AG04449 (cell line): ENCODE measurements at regions not wholly inside any gene's neighbourhood (a gene's known extent, or its start where the extent isn't known, plus 50 kb on each side); places are given as distances from the start of the nearest gene placed in this dataset.

Experiments
- CTCF ChIA-PET: fragments of 350-600 bp; formaldehyde crosslinking; extraction: SDS; loops from one replicate; lab custom pipeline; 2021; ENCODE audit warnings: antibody characterized with exemption; lab: Yijun Ruan, JAX
- POLR2A ChIA-PET: fragments of 400-600, 350-600 bp; formaldehyde crosslinking; extraction: SDS; loops from one replicate; lab custom pipeline; 2020; ENCODE audit warnings: antibody characterized with exemption, inconsistent platforms; lab: Yijun Ruan, JAX
- DNase-seq: peaks from one replicate; pipeline ENCODE4 v3.0.0-alpha.2; 2010; ENCODE audit warnings: low read depth, low spot score
- H3K4me3 ChIP-seq: 2 replicates; pipeline ENCODE4 v1.5.1; 2011; ENCODE audit warnings: low read depth, mild to moderate bottlenecking, control low read depth, low read length
- TF ChIP-seq, protein P1 (sequence below): IDR thresholded peaks from one replicate; pipeline ENCODE4 v1.5.1; 2011; ENCODE audit warnings: mild to moderate bottlenecking, moderate library complexity, low read length, control low read depth, inconsistent platforms; ENCODE audit not compliant: insufficient read depth; ENCODE audit errors: missing control alignments

DNA sequence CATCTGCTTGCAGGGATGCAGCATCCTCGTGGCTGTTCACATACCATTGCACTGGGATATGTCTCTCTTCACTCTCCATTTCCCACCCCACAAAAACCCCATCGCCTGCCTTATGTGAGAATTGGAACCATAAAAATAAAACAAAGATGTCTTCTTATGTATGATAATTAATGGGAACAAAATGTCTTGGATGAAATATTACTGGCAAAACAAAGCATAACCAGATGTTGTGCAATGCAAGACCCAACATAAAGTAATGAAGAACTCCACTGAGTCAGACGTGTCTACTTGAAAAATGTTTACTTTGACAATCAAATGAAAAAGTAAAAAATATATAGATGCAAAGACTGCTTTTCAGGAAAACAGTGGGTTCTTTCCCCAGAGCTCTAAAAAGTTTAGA, 611.3 kb upstream of the SYT4 start:
- ChIA-PET CTCF (no interaction called here), POLR2A (no interaction called here)
- TF ChIP-seq, protein P1, sequence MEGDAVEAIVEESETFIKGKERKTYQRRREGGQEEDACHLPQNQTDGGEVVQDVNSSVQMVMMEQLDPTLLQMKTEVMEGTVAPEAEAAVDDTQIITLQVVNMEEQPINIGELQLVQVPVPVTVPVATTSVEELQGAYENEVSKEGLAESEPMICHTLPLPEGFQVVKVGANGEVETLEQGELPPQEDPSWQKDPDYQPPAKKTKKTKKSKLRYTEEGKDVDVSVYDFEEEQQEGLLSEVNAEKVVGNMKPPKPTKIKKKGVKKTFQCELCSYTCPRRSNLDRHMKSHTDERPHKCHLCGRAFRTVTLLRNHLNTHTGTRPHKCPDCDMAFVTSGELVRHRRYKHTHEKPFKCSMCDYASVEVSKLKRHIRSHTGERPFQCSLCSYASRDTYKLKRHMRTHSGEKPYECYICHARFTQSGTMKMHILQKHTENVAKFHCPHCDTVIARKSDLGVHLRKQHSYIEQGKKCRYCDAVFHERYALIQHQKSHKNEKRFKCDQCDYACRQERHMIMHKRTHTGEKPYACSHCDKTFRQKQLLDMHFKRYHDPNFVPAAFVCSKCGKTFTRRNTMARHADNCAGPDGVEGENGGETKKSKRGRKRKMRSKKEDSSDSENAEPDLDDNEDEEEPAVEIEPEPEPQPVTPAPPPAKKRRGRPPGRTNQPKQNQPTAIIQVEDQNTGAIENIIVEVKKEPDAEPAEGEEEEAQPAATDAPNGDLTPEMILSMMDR, result no peak
- H3K4me3 ChIP-seq, result no peak overlapping the region
- DNase-seq, result no peak

DNA sequence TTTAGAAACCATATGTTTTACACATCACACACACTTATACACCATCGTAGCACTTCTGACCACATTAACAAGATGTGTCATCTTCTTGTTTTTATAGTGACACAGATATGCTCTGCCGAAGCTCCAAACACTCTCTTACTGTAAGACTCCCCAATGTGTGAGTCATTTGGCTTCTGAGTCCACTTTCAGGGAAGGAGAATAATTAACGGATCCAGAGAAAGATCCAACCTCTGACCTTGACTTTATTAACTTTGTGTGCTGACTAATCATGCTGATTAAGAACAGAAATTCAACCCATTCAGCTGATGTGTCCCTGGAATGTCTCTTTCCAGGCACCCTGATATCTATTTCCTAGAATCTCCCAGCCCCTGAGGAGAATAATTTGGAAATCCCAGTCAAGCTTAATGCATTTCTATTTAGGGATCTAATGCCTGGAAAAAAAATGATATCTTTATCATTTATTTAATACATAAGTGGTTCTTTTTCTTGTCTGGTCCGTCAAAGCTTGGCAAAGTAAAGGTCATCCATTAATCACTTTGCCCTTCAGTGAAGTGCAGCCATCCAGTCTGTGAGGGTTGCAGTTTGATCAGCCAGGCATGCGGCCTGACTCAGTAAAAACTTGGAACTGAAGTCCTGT, 615.8 kb upstream of the SYT4 start:
- TF ChIP-seq, protein P1, result no peak
- peak; percentile 69 for DNase-seq
- ChIA-PET CTCF (no interaction called here), POLR2A (no interaction called here)
- H3K4me3 ChIP-seq, result no peak overlapping the region

GRCh38 chr18:43904209-43904837, 627.0 kb upstream of the SYT4 start:
- TF ChIP-seq, protein P1, result no peak
- POLR2A ChIA-PET, result no interaction called here
- CTCF ChIA-PET, result no interaction called here
- DNase-seq, result no peak
- H3K4me3 ChIP-seq, result no peak overlapping the region

- no peak for DNase-seq
- ChIA-PET POLR2A (no interaction called here), CTCF (no interaction called here)
- TF ChIP-seq, protein P1, result no peak
- H3K4me3 ChIP-seq, result no peak overlapping the region
Measured at GRCh38 chr18:43914018-43914417, 636.7 kb upstream of the SYT4 start.

GRCh38 chr18:43916984-43917383, 639.7 kb upstream of the SYT4 start:
- TF ChIP-seq, protein P1, result no peak
- CTCF ChIA-PET, result no interaction called here
- POLR2A ChIA-PET, result no interaction called here
- H3K4me3 ChIP-seq, result no peak overlapping the region
- DNase-seq, result no peak

DNA sequence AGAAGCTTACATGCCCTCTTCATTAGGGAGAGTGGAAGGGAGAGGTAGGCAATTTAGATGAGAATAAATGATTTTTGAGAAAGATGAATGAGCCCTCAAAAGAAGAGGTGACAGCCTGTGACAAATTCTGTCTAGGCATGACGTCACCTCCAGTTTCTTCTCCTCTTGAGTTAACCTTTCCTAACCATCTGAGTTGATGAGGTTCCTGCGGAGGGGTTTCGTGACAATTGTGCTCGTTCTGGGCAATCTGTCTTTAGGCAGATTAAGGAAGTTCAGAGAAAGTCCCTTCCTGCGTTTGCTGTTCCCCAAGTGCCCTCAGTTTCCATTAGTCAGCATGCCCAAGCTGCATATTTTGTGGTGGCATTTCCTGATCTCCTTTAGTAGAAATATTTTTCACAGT, 640.2 kb upstream of the SYT4 start:
- no peak for DNase-seq
- CTCF ChIA-PET, result no interaction called here
- TF ChIP-seq, protein P1, result no peak
- no peak overlapping the region for H3K4me3 ChIP-seq
- POLR2A ChIA-PET, result no interaction called here
